Endometrial microvascular endothelial cells (primary cell): ENCODE measurements at regions not wholly inside any gene's neighbourhood (a gene's known extent, or its start where the extent isn't known, plus 50 kb on each side); places are given as distances from the start of the nearest gene placed in this dataset.
"Not testable (repeated sequence)": the region's sequence is repeated elsewhere in the genome, so short reads cannot be mapped to it uniquely, and the experiment has no call there.

Source experiments
- in situ Hi-C: cut with HindIII; loops from 2 replicates; pipeline ENCODE4 v1.10.0; 2017; ENCODE audit warnings: low sequenced_read_pairs, low pct_unique_long_range_greater_than_20kb; ENCODE audit errors: inconsistent ontology term

GRCh38 chr14:59004012-59004411 lies 184.5 kb upstream of the DAAM1 start:
- in situ Hi-C loops, result no loop called here

DNA sequence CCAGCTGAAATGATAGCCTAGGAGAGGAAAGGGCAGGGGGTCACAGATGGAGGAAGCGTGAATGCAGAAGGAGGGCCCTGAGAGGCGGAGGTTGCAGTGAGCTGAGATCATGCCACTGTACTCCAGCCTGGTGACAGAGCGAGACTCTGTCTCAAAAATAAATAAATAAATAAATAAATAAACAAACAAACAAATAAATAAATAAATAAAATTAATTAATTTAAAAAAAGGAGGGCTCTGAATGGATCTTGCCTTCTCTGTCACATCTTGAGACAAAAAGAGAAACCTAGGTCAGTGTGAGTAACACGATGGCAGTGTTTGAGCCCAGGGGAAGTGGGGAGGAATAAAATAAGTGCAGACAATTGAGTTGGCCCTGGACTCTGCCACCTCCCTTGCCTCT lies 182.3 kb upstream of the DAAM1 start:
- in situ Hi-C loops, result not testable (repeated sequence)

DNA sequence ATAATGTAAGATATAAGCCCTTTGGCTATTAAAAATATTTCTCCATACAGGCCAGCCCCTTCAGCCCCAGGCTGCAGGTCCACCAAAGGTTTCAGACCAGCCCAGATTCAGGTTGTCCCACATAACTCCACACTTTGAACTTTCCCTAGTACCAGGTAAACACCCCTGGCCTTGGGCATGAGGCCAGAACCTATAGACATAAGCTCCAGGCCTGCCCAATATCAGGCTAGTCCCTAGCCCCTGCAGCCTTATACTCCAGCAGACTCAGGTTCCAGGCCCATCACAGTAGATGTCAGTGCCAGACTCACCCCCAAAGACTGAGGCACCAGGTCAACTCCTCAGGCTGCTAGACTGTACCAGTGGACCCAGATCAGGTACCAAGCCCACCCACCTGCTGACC lies 178.5 kb upstream of the DAAM1 start:
- in situ Hi-C loops, result no loop called here

DNA sequence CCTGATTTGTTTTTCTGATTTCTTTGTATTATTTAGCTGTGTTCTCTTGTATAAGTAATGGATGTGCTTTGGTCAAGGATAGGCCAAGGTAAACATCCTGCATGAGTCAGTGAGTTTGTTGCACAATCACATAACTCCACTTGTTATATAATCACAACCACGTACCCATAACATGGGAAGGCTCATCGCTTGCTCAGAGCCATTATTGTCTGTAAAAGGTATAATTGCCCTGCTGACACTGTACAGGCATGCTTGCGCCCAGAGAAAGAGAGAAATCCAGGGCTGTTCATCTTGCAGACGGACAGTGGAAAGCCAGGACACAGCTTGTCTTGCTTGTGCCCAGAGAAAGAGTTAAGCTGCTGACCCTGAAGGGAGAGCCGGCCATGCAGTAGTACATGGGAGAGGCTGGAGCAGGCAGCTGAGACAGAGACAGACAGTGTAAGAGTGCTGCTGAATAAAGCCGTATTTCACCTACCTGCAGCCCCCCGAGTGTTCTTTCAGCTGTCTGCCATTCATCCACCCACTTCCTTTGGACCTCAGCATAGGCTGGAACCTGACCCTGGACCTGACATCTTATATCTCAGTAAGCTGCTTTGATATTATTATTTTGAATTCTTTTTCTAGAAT lies 174.7 kb upstream of the DAAM1 start:
- in situ Hi-C loops, result no loop called here

DNA sequence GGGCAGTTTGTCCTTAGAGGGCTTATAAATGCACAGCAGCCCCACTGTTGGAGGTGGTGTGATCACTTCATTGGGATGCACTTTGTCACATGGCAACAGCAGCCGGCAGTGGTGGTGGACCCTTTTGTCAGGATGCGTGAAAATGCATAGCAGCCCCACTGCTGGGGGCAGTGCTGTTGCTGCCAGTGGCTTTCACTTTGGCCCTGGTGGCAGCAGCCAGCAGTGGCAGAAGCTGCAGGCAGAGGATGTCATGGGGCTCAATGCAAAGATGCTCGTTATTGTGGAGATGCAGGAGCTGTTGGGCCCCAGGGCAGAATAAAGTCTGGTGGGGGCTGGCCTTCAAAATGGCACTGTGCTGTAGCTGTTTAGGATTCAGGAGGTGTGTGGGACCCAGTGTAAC lies 173.0 kb upstream of the DAAM1 start:
- in situ Hi-C loops, result no loop called here

DNA sequence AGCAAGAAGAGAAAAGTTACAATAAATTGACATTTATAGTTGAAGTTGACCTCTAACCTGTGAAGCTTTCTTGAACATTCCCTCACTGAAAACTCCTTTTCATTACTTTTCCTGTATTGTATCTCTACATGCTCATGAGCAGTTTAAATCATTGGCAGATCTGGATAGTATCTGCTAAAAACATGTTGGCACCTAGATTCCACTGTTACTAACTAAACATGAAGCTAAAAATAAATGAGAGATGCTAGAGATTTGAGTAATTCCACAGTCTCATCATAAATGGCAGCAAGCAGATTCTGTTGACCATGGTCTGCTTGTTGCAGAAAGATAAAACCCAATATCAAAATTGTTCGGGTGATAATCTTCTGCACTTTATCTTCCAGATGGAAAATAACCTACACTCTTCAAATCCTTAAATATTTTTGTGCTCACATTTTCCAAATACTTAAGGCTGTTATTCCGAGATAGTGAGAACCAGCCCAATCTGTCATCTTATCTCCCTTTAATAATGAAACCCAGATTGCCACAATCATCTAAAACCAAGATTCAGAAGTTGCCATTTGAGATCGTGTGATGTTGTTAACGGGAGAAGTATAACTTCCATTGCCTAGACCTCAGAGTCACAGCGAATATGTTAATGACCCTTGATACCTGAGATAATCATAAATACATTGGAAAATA lies 171.0 kb upstream of the DAAM1 start:
- in situ Hi-C loops, result no loop called here

DNA sequence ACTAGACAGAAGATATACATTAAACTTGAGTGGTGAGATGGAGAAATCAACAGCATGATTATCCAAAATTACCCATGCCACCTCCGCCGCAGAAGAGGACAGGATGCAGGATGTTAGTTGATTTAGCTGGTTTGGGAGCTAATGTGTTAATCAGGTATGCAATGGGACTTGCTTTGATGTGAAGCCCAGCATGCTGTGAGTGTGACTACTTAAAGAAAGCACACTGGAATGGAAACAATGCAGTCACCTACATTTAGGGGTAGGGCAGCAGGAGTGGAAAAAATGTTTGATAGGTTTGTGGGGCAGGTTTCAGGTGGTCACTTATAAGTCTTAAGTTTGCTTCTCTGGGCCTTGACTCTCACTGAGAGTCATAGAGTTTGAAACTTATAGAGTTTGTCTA lies 170.0 kb upstream of the DAAM1 start:
- in situ Hi-C loops, result no loop called here

DNA sequence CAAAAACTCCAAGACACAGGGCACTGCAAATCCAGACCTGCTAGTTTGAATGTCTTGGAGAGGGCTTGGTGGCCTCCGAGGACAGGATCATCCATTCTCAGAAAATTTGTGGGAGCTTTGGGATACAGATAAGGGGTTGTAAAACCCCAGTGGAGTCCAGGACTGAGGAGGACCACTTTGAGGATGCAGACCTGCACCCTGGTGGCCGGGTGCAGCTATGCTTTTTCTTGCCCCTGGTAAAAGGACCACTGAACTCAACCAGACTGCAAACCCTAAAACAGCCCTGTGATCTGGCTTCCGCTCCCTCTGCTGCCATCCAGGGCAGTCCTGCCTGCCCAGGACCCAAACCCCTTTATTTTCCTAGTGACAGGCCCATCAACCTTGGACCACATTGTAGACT lies 169.5 kb upstream of the DAAM1 start:
- in situ Hi-C loops, result no loop called here

DNA sequence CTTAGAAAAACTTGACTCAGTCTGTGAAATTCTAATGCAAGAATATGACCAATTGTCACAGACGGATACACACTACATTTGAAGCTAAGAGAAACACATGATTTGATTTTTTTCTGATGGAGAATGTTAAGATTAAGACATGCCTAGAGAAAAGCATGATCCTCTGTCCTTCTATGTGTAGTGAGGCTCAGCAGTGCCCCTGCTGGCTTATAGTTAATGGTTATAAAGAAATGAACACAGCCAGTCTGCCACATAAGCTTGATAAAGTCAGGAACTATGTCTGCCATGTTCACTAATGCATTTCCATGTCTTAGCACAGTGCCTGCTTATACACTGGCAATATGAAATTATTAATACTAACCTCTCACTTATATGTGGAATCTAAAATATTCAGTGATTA lies 168.1 kb upstream of the DAAM1 start:
- in situ Hi-C loops, result no loop called here

DNA sequence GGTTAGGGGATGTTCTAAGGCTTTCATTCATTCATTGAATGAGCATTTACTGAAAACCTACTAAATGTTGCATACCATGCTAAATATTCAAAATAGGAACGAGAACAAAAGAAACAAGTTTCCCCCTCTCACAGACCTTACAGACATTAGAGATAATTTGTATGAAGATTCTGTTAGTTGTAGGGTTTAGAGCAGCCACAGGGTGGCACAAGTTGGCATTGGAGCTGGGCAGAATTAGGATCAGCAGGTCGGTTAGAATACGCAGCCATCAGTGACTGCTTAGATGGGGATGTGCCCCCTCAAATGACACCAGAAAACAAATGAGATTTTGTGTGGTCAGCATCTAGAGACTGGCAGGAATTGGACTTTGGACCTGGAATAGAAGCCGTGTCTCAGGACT lies 166.3 kb upstream of the DAAM1 start:
- in situ Hi-C loops, result no loop called here

GRCh38 chr14:59026081-59026480 lies 162.4 kb upstream of the DAAM1 start:
- in situ Hi-C loops, result no loop called here

- in situ Hi-C loops, result not testable (repeated sequence)
Measured at GRCh38 chr14:59026640-59027039, 161.8 kb upstream of the DAAM1 start.

GRCh38 chr14:59028476-59029202 lies 159.8 kb upstream of the DAAM1 start:
- in situ Hi-C loops, result no loop called here

GRCh38 chr14:59032826-59033225 lies 155.6 kb upstream of the DAAM1 start:
- in situ Hi-C loops, result no loop called here

DNA sequence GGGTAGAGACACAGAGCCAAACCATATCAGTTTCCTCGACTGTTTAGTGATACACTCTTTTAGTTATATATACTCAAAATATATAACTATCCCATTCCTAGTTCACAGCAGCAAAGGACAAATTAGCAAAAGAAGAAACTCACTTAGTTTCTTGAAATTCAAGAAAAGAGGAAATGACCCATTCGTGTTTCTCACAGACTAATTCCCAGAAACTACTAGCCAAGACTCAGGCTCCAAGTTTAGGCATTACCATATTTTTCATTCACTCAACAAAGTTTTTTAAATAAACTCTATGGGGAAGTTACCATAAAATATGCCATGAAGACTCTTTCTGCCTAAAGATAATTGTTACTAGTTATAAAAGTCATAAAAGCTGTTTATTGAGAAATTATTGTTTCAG lies 152.3 kb upstream of the DAAM1 start:
- in situ Hi-C loops, result no loop called here

- in situ Hi-C loops, result no loop called here
Measured at GRCh38 chr14:59037086-59037485, 151.4 kb upstream of the DAAM1 start.

DNA sequence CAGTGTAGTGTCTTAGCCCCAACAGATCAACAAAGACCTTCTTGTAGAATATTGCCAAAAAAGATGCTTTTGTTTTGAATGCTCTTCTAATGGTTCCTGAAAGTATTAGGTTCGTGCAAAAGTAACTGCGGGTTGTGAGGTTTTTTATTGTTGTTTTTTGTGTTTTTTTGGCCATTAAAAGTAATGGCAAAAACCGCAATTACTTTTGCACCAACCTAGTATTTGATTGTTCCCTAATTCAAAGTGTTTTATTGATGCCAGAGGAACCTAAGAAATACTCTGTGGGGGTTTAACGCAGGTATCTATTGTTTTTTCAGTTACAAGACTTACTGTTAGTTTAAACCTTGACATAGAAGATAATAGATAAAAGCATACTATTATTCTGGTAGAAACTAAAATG lies 150.8 kb upstream of the DAAM1 start:
- in situ Hi-C loops, result no loop called here

DNA sequence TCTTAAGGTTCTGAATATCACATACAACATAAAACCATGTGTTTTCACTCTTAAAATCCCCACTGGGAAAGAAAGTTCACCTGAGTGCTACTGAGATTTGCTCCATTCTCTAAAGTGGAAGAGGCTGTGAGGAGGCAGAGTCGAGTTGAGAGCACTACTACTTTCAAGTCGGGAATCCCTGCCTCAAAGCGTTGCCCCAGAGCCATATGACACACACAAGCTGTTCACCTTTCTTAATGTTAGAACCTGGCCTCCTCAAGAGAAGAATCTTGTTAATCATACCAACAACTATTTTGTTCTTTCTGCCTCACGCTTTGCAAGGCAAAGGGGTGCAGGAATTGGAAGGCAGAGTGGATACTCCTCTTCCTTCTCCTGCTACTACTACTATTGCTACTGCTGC lies 149.7 kb upstream of the DAAM1 start:
- in situ Hi-C loops, result no loop called here

DNA sequence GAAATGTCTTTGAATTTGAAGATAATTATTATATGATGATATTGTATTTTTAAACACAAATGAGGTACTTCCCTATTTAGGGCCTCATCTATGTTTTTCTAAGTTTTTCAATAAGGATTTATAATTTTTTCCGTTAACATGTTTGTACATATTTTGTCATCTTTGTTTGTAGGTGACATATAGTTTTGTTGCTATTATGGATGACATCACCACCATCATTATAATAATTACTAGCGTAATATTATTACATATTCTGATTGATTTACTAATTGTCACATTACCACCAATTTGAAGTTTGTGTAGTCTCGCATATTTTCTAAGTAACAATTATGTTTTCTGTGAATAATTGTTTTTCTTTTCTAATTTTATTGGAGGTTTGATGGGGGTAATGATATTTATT lies 147.2 kb upstream of the DAAM1 start:
- in situ Hi-C loops, result no loop called here

DNA sequence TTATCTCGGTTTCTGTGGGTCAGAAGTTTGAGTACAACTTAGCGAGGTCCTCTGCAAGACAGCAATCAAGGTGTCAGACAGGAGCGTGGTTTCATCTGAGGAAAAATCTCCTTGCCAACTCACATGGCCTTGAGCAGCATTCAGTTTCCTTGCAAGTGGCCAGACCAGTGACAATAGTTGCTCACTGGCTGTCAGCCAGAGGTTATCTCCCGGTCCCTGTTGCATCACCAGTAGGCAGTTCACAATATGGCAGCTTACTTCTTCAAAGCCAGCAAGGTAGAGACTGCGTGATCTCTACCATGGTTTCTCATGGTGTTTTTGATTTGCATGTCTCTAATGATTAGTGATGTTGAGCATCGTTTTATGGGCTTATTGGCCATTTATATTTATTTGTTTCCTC lies 143.8 kb upstream of the DAAM1 start:
- in situ Hi-C loops, result no loop called here
